SJSA1 (cell line): ENCODE measurements at regions not wholly inside any gene's neighbourhood (a gene's known extent, or its start where the extent isn't known, plus 50 kb on each side); places are given as distances from the start of the nearest gene placed in this dataset.

ENCODE experiments used
- DNase-seq, 2 experiments: peaks; one replicate each; pipeline ENCODE4 v3.0.0-alpha.2; 2015 to 2020; ENCODE audit warnings: low spot score in 2 of 2, low read depth in 1 of 2
- H3K27ac ChIP-seq: fragments of 250-450 bp; sonication (Bioruptor Pico); 2 replicates; pipeline ENCODE4 v1.5.1; 2020; ENCODE audit warnings: mild to moderate bottlenecking, moderate library complexity
- H3K27me3 ChIP-seq: fragments of 250-450 bp; sonication (Bioruptor Pico); replicated peaks from 2 replicates; pipeline ENCODE4 v1.5.1; 2020; ENCODE audit warnings: mild to moderate bottlenecking, moderate library complexity
- H3K36me3 ChIP-seq: fragments of 250-450 bp; sonication (Bioruptor Pico); 2 replicates; pipeline ENCODE4 v1.5.1; 2020; ENCODE audit warnings: mild to moderate bottlenecking
- H3K4me1 ChIP-seq: fragments of 250-450 bp; sonication (Bioruptor Pico); replicated peaks from 2 replicates; pipeline ENCODE4 v1.6.1; 2021; ENCODE audit warnings: mild to moderate bottlenecking
- H3K4me3 ChIP-seq: fragments of 250-450 bp; sonication (Bioruptor Pico); 2 replicates; pipeline ENCODE4 v1.5.1; 2020; ENCODE audit warnings: mild to moderate bottlenecking
- H3K9me3 ChIP-seq: fragments of 250-450 bp; sonication (Bioruptor Pico); replicated peaks from 2 replicates; pipeline ENCODE4 v1.5.1; 2020; ENCODE audit warnings: mild to moderate bottlenecking

- H3K9me3 ChIP-seq, result no peaks in the 10 kb centered on the region
- no peak for DNase-seq
- H3K27me3 ChIP-seq, result no peaks in the 10 kb centered on the region
- no peaks in the 10 kb centered on the region for H3K36me3 ChIP-seq
- no peaks in the 10 kb centered on the region for H3K4me1 ChIP-seq
- no peak overlapping the region for H3K27ac ChIP-seq
- H3K4me3 ChIP-seq, result no peak overlapping the region
These were observed 321.3 kb upstream of the TMEM229A start for GRCh38 chr7:124354201-124354600.

DNA sequence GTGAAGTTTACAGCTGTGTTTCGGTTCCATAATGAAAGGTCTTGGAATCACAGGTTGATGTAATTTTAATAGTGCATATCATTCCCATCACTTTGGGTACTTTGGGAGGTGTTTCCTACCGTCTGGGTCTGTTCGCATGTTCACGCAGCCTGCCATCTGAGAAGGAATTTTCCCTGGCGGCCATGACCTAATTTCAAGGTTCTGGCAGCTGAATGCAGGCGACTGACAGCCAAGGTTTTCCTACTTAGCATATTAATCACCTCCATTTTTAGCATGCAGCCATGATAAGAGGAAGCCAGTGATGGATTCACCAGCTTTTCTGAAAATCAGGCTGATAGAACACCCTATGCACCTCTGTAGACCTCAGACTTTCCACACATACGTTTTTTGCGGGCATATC, 319.1 kb upstream of the TMEM229A start:
- H3K4me1 ChIP-seq, result no peaks in the 10 kb centered on the region
- DNase-seq, result no peak
- H3K4me3 ChIP-seq, result no peak overlapping the region
- H3K9me3 ChIP-seq, result no peaks in the 10 kb centered on the region
- H3K27me3 ChIP-seq, result no peaks in the 10 kb centered on the region
- H3K36me3 ChIP-seq, result no peaks in the 10 kb centered on the region
- H3K27ac ChIP-seq, result no peak overlapping the region

- H3K9me3 ChIP-seq, result no peaks in the 10 kb centered on the region
- no peaks in the 10 kb centered on the region for H3K4me1 ChIP-seq
- no peak overlapping the region for H3K27ac ChIP-seq
- H3K4me3 ChIP-seq, result no peak overlapping the region
- DNase-seq, result no peak
- no peaks in the 10 kb centered on the region for H3K36me3 ChIP-seq
- H3K27me3 ChIP-seq, result no peaks in the 10 kb centered on the region
These were observed 316.6 kb upstream of the TMEM229A start for GRCh38 chr7:124349443-124349842.

GRCh38 chr7:124338861-124339260, 306.0 kb upstream of the TMEM229A start:
- no peaks in the 10 kb centered on the region for H3K36me3 ChIP-seq
- no peak overlapping the region for H3K4me3 ChIP-seq
- no peaks in the 10 kb centered on the region for H3K27me3 ChIP-seq
- no peak overlapping the region for H3K27ac ChIP-seq
- no peaks in the 10 kb centered on the region for H3K9me3 ChIP-seq
- no peak for DNase-seq
- H3K4me1 ChIP-seq, result no peaks in the 10 kb centered on the region

GRCh38 chr7:124330731-124331407, 298.0 kb upstream of the TMEM229A start:
- Histone ChIP-seq H3K36me3 (no peaks in the 10 kb centered on the region), H3K4me3 (no peak overlapping the region), H3K9me3 (no peaks in the 10 kb centered on the region), H3K27me3 (no peaks in the 10 kb centered on the region), H3K4me1 (no peaks in the 10 kb centered on the region), H3K27ac (no peak overlapping the region)
- DNase-seq, result no peak

DNA sequence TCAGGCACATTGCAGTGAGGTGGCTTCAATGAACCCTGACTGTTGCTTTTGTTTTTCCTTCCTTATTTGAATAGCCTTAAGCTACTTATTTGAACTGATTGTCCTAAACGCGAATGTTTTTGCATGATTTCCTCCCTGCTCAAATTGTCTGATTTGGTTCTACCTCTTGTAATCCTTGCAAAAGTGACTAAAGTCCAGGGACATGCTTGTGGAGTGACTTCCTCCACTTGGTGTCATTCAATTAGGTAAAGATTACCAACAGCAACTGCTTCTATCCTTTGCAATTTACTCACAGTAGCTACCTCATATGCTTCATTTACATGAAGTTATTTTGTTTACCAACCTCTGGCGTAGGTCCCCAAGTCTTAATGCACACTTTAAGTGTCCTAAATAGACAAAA, 295.9 kb upstream of the TMEM229A start:
- Histone ChIP-seq H3K27me3 (no peaks in the 10 kb centered on the region), H3K27ac (no peak overlapping the region), H3K9me3 (no peaks in the 10 kb centered on the region), H3K4me3 (no peak overlapping the region), H3K4me1 (no peaks in the 10 kb centered on the region), H3K36me3 (no peaks in the 10 kb centered on the region)
- DNase-seq, result no peak

DNA sequence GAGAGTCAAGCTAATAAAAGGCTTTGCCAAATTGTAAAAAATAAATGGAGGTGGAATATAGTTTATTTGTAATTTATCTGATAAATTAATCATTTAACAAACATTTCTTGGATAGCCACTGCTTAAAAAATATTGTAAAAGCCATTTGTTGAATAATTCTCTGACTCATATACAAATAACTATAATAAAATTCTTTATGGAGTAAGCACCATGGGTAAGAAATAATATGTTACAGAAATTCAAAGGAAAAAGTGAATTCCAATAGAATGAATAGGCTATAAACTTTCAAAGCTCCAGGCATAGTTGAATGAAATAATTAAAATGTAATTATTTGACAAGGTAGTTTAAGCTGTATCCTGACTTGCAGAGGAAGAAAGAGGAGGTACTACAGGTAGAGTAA, 291.4 kb upstream of the TMEM229A start:
- H3K36me3 ChIP-seq, result no peaks in the 10 kb centered on the region
- no peak for DNase-seq
- H3K4me1 ChIP-seq, result no peaks in the 10 kb centered on the region
- no peaks in the 10 kb centered on the region for H3K9me3 ChIP-seq
- H3K27me3 ChIP-seq, result no peaks in the 10 kb centered on the region
- no peak overlapping the region for H3K4me3 ChIP-seq
- H3K27ac ChIP-seq, result no peak overlapping the region

DNA sequence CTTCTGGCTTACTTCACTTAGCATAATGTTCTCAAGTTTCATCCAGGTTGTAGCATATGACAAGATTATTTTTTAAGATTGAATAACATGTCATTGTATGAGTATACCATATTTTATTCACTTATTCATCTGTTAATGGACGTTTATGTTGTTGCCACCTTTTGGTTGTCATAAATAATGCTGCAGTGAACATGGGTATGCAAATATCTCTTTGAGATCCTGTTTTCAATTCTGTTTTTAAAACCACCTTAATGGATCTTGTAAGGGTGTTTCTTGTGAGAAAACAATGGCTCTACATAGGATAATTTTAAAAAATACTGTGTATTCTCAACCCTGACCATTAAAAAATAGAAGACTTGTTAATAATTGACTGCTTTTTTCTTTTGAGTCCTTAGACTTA, 290.7 kb upstream of the TMEM229A start:
- no peak overlapping the region for H3K4me3 ChIP-seq
- H3K36me3 ChIP-seq, result no peaks in the 10 kb centered on the region
- no peak for DNase-seq
- H3K27ac ChIP-seq, result no peak overlapping the region
- no peaks in the 10 kb centered on the region for H3K27me3 ChIP-seq
- no peaks in the 10 kb centered on the region for H3K4me1 ChIP-seq
- H3K9me3 ChIP-seq, result no peaks in the 10 kb centered on the region

- DNase-seq, result no peak
These were observed 289.7 kb upstream of the TMEM229A start for GRCh38 chr7:124322561-124322960.

GRCh38 chr7:124318721-124319450, 286.0 kb upstream of the TMEM229A start:
- no peaks in the 10 kb centered on the region for H3K27me3 ChIP-seq
- H3K27ac ChIP-seq, result no peak overlapping the region
- DNase-seq, result no peak
- H3K36me3 ChIP-seq, result no peaks in the 10 kb centered on the region
- no peak overlapping the region for H3K4me3 ChIP-seq
- no peaks in the 10 kb centered on the region for H3K4me1 ChIP-seq
- H3K9me3 ChIP-seq, result no peaks in the 10 kb centered on the region

More at GRCh38 chr7:124322561-124322960, 289.7 kb upstream of the TMEM229A start:
- Histone ChIP-seq H3K4me1 (no peaks in the 10 kb centered on the region), H3K27ac (no peak overlapping the region), H3K9me3 (no peaks in the 10 kb centered on the region), H3K4me3 (no peak overlapping the region), H3K36me3 (no peaks in the 10 kb centered on the region), H3K27me3 (no peaks in the 10 kb centered on the region)

GRCh38 chr7:124310934-124311390, 278.1 kb upstream of the TMEM229A start:
- DNase-seq, result no peak
- H3K4me3 ChIP-seq, result no peak overlapping the region
- H3K27me3 ChIP-seq, result no peaks in the 10 kb centered on the region
- no peaks in the 10 kb centered on the region for H3K9me3 ChIP-seq
- no peaks in the 10 kb centered on the region for H3K36me3 ChIP-seq
- no peak overlapping the region for H3K27ac ChIP-seq
- no peaks in the 10 kb centered on the region for H3K4me1 ChIP-seq

DNA sequence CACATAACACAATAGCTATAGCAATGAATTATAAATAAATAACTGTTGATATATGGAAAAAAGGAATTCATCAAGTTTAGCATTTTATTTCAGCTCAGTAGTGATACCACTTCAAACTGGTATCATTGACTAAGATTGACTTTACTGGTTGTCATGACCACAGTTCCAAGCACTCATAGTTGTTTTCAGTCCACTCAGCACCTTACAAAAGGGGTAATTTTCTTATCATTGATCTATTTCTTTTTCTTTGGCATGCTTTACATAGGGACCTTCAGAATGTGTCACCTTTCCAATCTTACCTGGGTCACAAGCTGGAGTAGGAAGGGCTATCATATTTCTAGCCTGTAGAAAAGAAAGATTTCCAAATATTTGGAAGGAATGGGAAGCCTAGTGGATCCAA, 275.5 kb upstream of the TMEM229A start:
- Histone ChIP-seq H3K36me3 (no peaks in the 10 kb centered on the region), H3K9me3 (no peaks in the 10 kb centered on the region), H3K27ac (no peak overlapping the region), H3K4me1 (no peaks in the 10 kb centered on the region), H3K4me3 (no peak overlapping the region), H3K27me3 (no peaks in the 10 kb centered on the region)
- DNase-seq, result no peak

DNA sequence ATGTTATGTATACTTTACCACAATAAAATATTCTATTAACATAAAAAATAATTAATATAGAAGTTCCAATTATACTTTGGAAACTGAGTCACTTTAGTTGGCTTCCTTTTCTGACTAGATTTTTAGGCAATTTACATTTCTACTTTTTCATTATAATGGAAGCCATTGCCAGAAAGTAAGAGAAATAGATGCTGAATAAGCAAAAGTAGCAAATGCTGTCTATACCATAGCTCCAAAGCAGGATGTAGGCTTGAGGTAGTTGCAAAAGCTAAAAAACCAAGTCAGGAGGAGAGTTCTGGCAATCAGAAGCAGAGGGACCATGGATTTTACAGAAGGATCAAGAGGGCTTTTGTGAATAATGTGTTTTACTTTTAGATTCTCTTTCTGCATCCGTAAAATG, 262.4 kb upstream of the TMEM229A start:
- no peak overlapping the region for H3K27ac ChIP-seq
- no peaks in the 10 kb centered on the region for H3K36me3 ChIP-seq
- no peaks in the 10 kb centered on the region; the same call in 1 of the 2 replicates for H3K9me3 ChIP-seq
- no peak for DNase-seq
- no peaks in the 10 kb centered on the region for H3K27me3 ChIP-seq
- no peaks in the 10 kb centered on the region for H3K4me1 ChIP-seq
- H3K4me3 ChIP-seq, result no peak overlapping the region

DNA sequence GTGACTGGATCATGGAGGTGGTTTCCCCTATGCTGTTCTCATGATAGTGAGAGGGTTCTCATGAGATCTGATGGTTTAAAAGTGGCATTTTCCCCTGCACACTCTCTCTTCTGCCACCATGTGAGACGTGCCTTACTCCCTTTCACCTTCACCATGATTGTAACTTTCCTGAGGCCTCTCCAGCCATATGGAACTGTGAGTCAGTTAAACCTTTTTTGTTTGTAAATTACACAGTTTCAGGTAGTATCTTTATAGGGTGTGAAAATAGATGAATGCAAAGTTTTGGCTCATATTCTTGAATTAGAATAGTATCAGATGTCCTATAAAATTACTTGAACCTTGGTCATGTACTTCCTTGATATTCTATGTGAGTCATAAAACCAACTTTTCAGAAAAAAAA, 252.1 kb upstream of the TMEM229A start:
- Histone ChIP-seq H3K4me1 (no peaks in the 10 kb centered on the region), H3K9me3 (no peaks in the 10 kb centered on the region), H3K36me3 (no peaks in the 10 kb centered on the region), H3K4me3 (no peak overlapping the region), H3K27me3 (no peaks in the 10 kb centered on the region), H3K27ac (no peak overlapping the region)
- DNase-seq, result no peak
